Osteoblast (primary cell): ENCODE measurements at regions not wholly inside any gene's neighbourhood (a gene's known extent, or its start where the extent isn't known, plus 50 kb on each side); places are given as distances from the start of the nearest gene placed in this dataset.

Experiments
- DNase-seq: peaks from one replicate; pipeline ENCODE4 v3.0.0; 2011; ENCODE audit warnings: low spot score, mixed read lengths; ENCODE audit not compliant: insufficient read length; ENCODE audit errors: missing footprints
- H2AFZ ChIP-seq: 2 replicates; pipeline ENCODE4 v1.6.0; 2011; ENCODE audit warnings: mild to moderate bottlenecking, low read length
- H3K27ac ChIP-seq: 2 replicates; pipeline ENCODE4 v1.5.1; 2011; ENCODE audit warnings: mild to moderate bottlenecking, low read depth, low read length, moderate library complexity
- H3K27me3 ChIP-seq: 2 replicates; pipeline ENCODE4 v1.6.0; 2012; ENCODE audit warnings: mild to moderate bottlenecking, control low read depth, inconsistent platforms, low read length, moderate library complexity; ENCODE audit not compliant: insufficient read depth
- H3K36me3 ChIP-seq: 2 replicates; pipeline ENCODE4 v1.5.1; 2011; ENCODE audit warnings: mild to moderate bottlenecking, low read length, control low read depth, moderate library complexity; ENCODE audit not compliant: insufficient read depth
- H3K4me1 ChIP-seq: 2 replicates; pipeline ENCODE4 v1.5.1; 2011; ENCODE audit warnings: mild to moderate bottlenecking, low read length, control low read depth, moderate library complexity; ENCODE audit not compliant: insufficient read depth
- H3K4me2 ChIP-seq: 2 replicates; pipeline ENCODE4 v1.6.0; 2011; ENCODE audit warnings: mild to moderate bottlenecking, low read length; ENCODE audit not compliant: insufficient read depth
- H3K4me3 ChIP-seq: fragments of 200-600 bp; sonication (generic); 3 replicates; pipeline ENCODE4 v1.5.1; 2012; ENCODE audit warnings: mild to moderate bottlenecking, low read length, inconsistent platforms; ENCODE audit not compliant: insufficient read depth
- H3K79me2 ChIP-seq: 2 replicates; pipeline ENCODE4 v1.6.0; 2012; ENCODE audit warnings: mild to moderate bottlenecking, low read length, control low read depth, inconsistent platforms; ENCODE audit not compliant: insufficient read depth
- H3K9me3 ChIP-seq: 2 replicates; pipeline ENCODE4 v1.5.1; 2011; ENCODE audit warnings: low read depth, low read length, control low read depth
- H4K20me1 ChIP-seq: 2 replicates; pipeline ENCODE4 v1.6.0; 2012; ENCODE audit warnings: mild to moderate bottlenecking, low read length, control low read depth; ENCODE audit not compliant: insufficient read depth
- TF ChIP-seq, protein P1 (sequence below): IDR thresholded peaks from 2 replicates; pipeline ENCODE4 v1.5.1; 2011; ENCODE audit warnings: mild to moderate bottlenecking, low read depth, low read length, moderate library complexity; ENCODE audit errors: extremely low read depth

DNA sequence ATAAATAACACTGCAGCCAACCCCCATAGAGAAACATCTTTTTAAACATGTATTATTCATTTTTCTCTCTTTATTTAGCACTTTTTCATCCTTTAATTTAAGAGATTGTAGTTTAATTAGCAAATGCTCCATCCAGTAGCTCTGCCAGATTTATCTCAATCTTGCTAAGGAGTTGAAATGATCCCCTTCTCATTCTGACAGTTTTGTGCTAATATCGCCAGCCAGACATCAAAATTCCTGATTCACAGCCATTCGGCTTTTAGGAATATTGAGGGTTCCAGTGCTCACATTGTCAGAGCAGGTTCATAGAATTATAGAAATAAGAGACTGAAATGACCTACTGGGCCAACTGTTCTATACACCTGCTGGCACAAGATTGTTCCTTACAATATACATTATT is 77.8 kb downstream of the CASP12 start:
- H4K20me1 ChIP-seq = no peaks in the 10 kb centered on the region
- H3K4me1 ChIP-seq = no peaks in the 10 kb centered on the region
- no peak overlapping the region for H2AFZ ChIP-seq
- H3K79me2 ChIP-seq = no peaks in the 10 kb centered on the region
- no peaks in the 10 kb centered on the region for H3K36me3 ChIP-seq
- TF ChIP-seq, protein P1, sequence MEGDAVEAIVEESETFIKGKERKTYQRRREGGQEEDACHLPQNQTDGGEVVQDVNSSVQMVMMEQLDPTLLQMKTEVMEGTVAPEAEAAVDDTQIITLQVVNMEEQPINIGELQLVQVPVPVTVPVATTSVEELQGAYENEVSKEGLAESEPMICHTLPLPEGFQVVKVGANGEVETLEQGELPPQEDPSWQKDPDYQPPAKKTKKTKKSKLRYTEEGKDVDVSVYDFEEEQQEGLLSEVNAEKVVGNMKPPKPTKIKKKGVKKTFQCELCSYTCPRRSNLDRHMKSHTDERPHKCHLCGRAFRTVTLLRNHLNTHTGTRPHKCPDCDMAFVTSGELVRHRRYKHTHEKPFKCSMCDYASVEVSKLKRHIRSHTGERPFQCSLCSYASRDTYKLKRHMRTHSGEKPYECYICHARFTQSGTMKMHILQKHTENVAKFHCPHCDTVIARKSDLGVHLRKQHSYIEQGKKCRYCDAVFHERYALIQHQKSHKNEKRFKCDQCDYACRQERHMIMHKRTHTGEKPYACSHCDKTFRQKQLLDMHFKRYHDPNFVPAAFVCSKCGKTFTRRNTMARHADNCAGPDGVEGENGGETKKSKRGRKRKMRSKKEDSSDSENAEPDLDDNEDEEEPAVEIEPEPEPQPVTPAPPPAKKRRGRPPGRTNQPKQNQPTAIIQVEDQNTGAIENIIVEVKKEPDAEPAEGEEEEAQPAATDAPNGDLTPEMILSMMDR = no peak
- H3K27ac ChIP-seq = no peak overlapping the region
- no peaks in the 10 kb centered on the region for H3K9me3 ChIP-seq
- no peak overlapping the region for H3K4me3 ChIP-seq
- no peak for DNase-seq
- no peak overlapping the region for H3K4me2 ChIP-seq
- H3K27me3 ChIP-seq = no peaks in the 10 kb centered on the region

GRCh38 chr11:104819603-104820002 is 78.7 kb downstream of the CASP12 start:
- H3K4me3 ChIP-seq = no peak overlapping the region
- no peaks in the 10 kb centered on the region for H3K79me2 ChIP-seq
- H3K9me3 ChIP-seq = no peaks in the 10 kb centered on the region
- H4K20me1 ChIP-seq = no peaks in the 10 kb centered on the region
- H3K4me1 ChIP-seq = no peaks in the 10 kb centered on the region
- H2AFZ ChIP-seq = no peak overlapping the region
- H3K27ac ChIP-seq = no peak overlapping the region
- TF ChIP-seq, protein P1 = no peak
- H3K36me3 ChIP-seq = no peaks in the 10 kb centered on the region
- H3K27me3 ChIP-seq = no peaks in the 10 kb centered on the region
- H3K4me2 ChIP-seq = no peak overlapping the region
- no peak for DNase-seq

DNA sequence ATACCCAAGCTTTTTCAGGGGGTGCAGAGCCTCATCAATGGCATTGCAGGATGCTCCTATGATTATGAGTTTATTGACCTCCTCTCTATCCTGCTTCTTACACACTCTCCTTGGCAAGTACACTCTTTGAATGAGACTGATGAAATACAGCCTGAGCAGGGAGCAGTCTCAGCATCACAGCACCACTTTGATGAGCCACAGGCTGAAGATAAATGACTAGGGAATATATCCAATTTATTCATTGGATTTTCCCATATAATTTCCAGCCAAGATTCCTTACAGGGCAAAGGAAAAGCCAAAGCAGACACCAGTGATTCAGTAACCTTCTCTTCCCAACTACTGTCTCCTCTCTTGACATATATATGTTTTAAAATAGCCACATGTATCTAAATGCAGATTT is 79.2 kb downstream of the CASP12 start:
- Histone ChIP-seq H3K27ac (no peak overlapping the region), H2AFZ (no peak overlapping the region), H3K36me3 (no peaks in the 10 kb centered on the region), H3K9me3 (no peaks in the 10 kb centered on the region), H3K27me3 (no peaks in the 10 kb centered on the region), H4K20me1 (no peaks in the 10 kb centered on the region), H3K79me2 (no peaks in the 10 kb centered on the region), H3K4me3 (no peak overlapping the region), H3K4me2 (no peak overlapping the region), H3K4me1 (no peaks in the 10 kb centered on the region)
- DNase-seq = no peak
- TF ChIP-seq, protein P1 = no peak

GRCh38 chr11:104817973-104818372 is 80.3 kb downstream of the CASP12 start:
- H3K36me3 ChIP-seq = no peaks in the 10 kb centered on the region
- no peak overlapping the region for H2AFZ ChIP-seq
- DNase-seq = no peak
- TF ChIP-seq, protein P1 = no peak
- no peaks in the 10 kb centered on the region for H3K4me1 ChIP-seq
- H3K4me2 ChIP-seq = no peak overlapping the region
- H3K9me3 ChIP-seq = no peaks in the 10 kb centered on the region
- no peak overlapping the region for H3K4me3 ChIP-seq
- H3K27me3 ChIP-seq = no peaks in the 10 kb centered on the region
- H3K27ac ChIP-seq = no peak overlapping the region
- no peaks in the 10 kb centered on the region for H3K79me2 ChIP-seq
- H4K20me1 ChIP-seq = no peaks in the 10 kb centered on the region
